Psoas muscle (tissue), 7 donors: ENCODE measurements at regions not wholly inside any gene's neighbourhood (a gene's known extent, or its start where the extent isn't known, plus 50 kb on each side); places are given as distances from the start of the nearest gene placed in this dataset.
"Not testable (repeated sequence)": the region's sequence is repeated elsewhere in the genome, so short reads cannot be mapped to it uniquely, and the experiment has no call there.

Source experiments
- ATAC-seq, 4 donors: fragments of 200-7000 bp; cut with Tn5 transposase; one replicate each; pipeline ENCODE4 v1.9.1; 2020; ENCODE audit warnings: moderate library complexity in 3 of 4, mild to moderate bottlenecking in 2 of 4
- DNase-seq, 2 donors: peaks; one replicate each; pipeline ENCODE4 v3.0.0-alpha.2; 2020
- H3K27ac ChIP-seq: fragments of 200-600 bp; one replicate; pipeline ENCODE4 v1.8.0; 2022
- H3K27me3 ChIP-seq, 3 donors: fragments of 200-600 bp in 1 of 3; one replicate each; pipeline versions ENCODE4 v1.6.1 to v1.8.0; 2013 to 2022; ENCODE audit warnings: low read length in 2 of 3, mild to moderate bottlenecking in 2 of 3, moderate library complexity in 1 of 3; ENCODE audit not compliant: insufficient read depth in 3 of 3
- H3K36me3 ChIP-seq, 2 donors: fragments of 200-600 bp in 1 of 2; one replicate each; pipeline versions ENCODE4 v1.6.1 to v1.8.0; 2013 to 2022; ENCODE audit warnings: low read depth in 1 of 2, mild to moderate bottlenecking in 1 of 2, moderate library complexity in 1 of 2; ENCODE audit not compliant: insufficient read depth in 1 of 2
- H3K4me1 ChIP-seq: fragments of 200-600 bp; one replicate; pipeline ENCODE4 v1.8.0; 2022
- H3K4me3 ChIP-seq: fragments of 200-600 bp; one replicate; pipeline ENCODE4 v1.8.0; 2022; ENCODE audit warnings: mild to moderate bottlenecking
- H3K9me3 ChIP-seq: fragments of 200-600 bp; one replicate; pipeline ENCODE4 v1.8.0; 2022
- WGBS, 3 donors: extraction: QIAGEN DNeasy Blood & Tissue Kit; methylation state at CpG; one replicate each; pipeline versions ENCODE4 v1.1.6 to v1.1.7; 2013; 5-methylcytosine and 5-hydroxymethylcytosine counted together
- intact Hi-C, 2 donors: fragments of 100-400 bp; cut with DNase I; formaldehyde crosslinking; loops; one replicate each; pipeline versions ENCODE4 v1.11.0 to v1.14.2; 2022
- TF ChIP-seq, protein P1 (sequence below): fragments of 200-600 bp; IDR thresholded peaks from one replicate; pipeline ENCODE4 v1.8.0; 2022; ENCODE audit warnings: antibody characterized with exemption
- donor health status: healthy with polysubstance abuse.
- donor health status: DM: no; HTN: no; CAD: no; lungs with moderate emphysema.
- donor health status: Bipolar disorder and iron deficiency.
- donor health status: healthy.
- donor health status: DM: yes; HTN: yes; CAD: no.
- donor health status: DM: no; HTN: no; CAD: no.
- donor health status: DM: yes; HTN: yes; CAD: no.

DNA sequence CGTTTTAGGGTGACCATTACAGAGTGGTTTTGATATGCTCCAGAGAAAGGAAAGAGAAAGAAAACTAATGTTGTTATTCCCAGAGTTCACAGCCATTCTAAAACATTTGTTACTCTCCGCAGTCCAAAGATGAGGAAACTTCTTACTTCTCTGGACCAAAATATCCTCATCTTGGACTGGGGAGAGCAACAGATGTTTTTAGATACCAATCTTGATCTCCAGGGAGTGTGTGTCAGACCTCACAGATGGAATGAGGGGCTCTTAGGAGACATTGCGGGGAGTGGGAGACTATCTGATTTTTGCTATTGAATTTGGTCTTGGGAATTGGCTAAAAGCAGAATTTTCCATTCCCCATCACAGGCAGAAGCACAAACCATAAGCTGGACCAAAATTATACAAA lies 110.8 kb downstream of the TNFAIP3 start:
- Histone ChIP-seq H3K4me1 (no peaks in the 10 kb centered on the region), H3K36me3 (no peaks in the 10 kb centered on the region), H3K9me3 (no peaks in the 10 kb centered on the region), H3K27me3 (peaks cover 0 to 3% (median 1%) of the 10 kb centered on the region in 3 donors), H3K4me3 (no peak overlapping the region), H3K27ac (no peak overlapping the region)
- WGBS, 3 donors = 23 to 40% (median 27%) methylated on average over 3 of the region's 3 CpGs
- intact Hi-C loops = no loop called here
- TF ChIP-seq, protein P1, sequence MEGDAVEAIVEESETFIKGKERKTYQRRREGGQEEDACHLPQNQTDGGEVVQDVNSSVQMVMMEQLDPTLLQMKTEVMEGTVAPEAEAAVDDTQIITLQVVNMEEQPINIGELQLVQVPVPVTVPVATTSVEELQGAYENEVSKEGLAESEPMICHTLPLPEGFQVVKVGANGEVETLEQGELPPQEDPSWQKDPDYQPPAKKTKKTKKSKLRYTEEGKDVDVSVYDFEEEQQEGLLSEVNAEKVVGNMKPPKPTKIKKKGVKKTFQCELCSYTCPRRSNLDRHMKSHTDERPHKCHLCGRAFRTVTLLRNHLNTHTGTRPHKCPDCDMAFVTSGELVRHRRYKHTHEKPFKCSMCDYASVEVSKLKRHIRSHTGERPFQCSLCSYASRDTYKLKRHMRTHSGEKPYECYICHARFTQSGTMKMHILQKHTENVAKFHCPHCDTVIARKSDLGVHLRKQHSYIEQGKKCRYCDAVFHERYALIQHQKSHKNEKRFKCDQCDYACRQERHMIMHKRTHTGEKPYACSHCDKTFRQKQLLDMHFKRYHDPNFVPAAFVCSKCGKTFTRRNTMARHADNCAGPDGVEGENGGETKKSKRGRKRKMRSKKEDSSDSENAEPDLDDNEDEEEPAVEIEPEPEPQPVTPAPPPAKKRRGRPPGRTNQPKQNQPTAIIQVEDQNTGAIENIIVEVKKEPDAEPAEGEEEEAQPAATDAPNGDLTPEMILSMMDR = no peak
- DNase-seq = no peak
- ATAC-seq = no peak

DNA sequence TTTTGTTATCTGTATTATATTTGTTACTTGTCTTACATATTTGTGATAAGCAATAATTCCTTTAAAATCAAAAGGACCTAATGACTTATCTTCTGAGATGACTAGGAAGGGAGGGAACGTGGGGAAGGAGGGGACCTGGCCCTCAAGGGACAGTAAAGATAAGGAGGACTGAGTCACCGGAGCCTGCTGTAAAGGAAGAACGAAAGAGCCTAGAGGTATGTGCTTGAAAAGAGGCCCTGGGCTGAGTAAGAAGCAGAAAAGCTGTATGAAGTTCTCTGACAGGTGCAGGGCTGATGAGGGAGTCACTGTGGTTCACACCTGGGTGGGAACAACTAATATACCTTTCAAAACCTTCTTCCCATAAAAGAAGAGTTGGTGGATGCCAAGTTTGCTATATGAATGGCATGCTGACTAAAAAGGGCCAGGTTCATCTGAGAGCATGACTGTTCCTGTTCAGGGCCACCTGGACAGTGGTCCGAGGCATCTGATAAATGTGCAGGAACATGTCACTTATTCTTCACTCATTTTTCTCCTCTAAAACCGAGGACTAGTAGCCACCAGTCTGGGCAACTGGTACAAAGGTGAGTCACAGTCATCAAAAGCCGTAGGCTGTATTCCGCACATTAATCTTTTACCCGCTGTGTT lies 111.3 kb downstream of the TNFAIP3 start:
- H3K36me3 ChIP-seq = no peaks in the 10 kb centered on the region
- ATAC-seq (no peak), DNase-seq (no peak)
- no peak overlapping the region for H3K27ac ChIP-seq
- H3K9me3 ChIP-seq = no peaks in the 10 kb centered on the region
- peaks cover 0 to 3% (median 1%) of the 10 kb centered on the region in 3 donors for H3K27me3 ChIP-seq
- 74 to 79% (median 75%) methylated on average over 8 of the region's 8 CpGs for WGBS, 3 donors
- H3K4me1 ChIP-seq = no peaks in the 10 kb centered on the region
- intact Hi-C loops = no loop called here
- H3K4me3 ChIP-seq = no peak overlapping the region
- TF ChIP-seq, protein P1 = no peak

DNA sequence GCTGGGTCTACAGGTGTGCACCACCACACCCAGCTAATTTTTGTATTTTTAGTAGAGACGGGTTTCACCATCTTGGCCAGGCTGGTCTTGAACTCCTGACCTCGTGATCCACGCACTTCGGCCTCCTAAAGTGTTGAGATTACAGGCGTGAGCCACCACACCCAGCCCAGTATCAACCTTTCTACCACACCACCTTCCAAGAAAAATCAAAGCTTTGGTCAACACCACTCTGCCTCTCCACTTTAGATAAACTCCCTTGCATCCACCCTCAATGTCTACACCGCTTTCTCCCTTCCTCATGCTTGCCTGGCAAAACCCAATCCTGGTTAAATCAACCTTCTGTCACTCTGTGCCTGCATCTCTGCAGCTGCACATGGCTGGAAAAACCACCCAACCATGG lies 112.2 kb downstream of the TNFAIP3 start:
- H3K27ac ChIP-seq, H3K4me1 ChIP-seq, H3K9me3 ChIP-seq, intact Hi-C loops, DNase-seq, ATAC-seq, H3K36me3 ChIP-seq, H3K4me3 ChIP-seq, H3K27me3 ChIP-seq: not testable (repeated sequence)
- WGBS, 3 donors = 92 to 94% (median 93%) methylated on average over 6 of the region's 6 CpGs

DNA sequence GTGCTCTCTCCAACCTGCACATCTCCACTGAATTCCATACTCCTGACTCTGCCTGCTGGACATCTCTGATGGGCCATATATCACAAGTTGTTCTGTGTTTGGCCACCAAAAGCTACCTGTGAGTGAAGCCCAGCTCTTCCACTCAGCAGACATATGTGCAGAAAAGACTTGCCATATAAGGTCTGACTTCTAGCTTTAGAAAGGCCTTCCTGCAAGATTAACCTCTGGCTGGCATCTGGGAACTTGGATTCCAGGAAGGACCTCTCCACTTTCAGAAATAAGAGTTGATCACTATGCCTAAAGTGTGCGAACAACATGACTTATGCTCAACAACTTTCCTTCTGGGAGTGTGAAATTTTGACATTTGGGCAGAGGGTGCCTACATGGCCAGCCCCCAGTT lies 113.7 kb downstream of the TNFAIP3 start:
- TF ChIP-seq, protein P1 = no peak
- intact Hi-C loops = no loop called here
- WGBS, 3 donors = 67 to 92% (median 71%) methylated on average over 1 of the region's 1 CpG
- no peaks in the 10 kb centered on the region for H3K4me1 ChIP-seq
- H3K27me3 ChIP-seq = peaks cover 0 to 3% (median 1%) of the 10 kb centered on the region in 3 donors
- ATAC-seq (no peak), DNase-seq (no peak)
- no peaks in the 10 kb centered on the region for H3K36me3 ChIP-seq
- H3K4me3 ChIP-seq = no peak overlapping the region
- H3K27ac ChIP-seq = no peak overlapping the region
- no peaks in the 10 kb centered on the region for H3K9me3 ChIP-seq

DNA sequence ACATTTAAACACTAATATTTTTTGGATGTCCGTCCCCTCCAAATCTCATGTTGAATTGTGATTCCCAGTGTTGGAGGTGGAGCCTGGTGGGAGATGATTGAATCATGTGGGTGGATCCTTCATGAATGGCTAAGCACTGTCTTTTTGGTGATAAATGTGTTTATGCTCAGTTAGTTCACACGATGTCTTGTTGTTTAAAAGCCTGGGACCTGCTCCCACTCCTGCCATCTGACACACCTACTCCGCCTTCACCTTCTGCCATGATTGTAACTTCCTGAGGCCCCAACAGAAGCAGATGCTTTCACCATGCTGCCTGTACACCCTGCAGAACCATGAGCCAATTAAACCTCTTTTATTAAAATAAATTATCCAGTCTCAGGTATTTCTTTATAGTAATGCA lies 114.7 kb downstream of the TNFAIP3 start:
- TF ChIP-seq, protein P1 = no peak
- intact Hi-C loops = no loop called here

More for the DNA sequence above, 114.7 kb downstream of the TNFAIP3 start:
- Histone ChIP-seq H3K4me3 (no peak overlapping the region), H3K9me3 (no peaks in the 10 kb centered on the region), H3K27ac (no peak overlapping the region), H3K4me1 (no peaks in the 10 kb centered on the region), H3K27me3 (peaks cover 0 to 3% (median 1%) of the 10 kb centered on the region in 3 donors), H3K36me3 (no peaks in the 10 kb centered on the region)
- WGBS, 3 donors = 74 to 76% (median 76%) methylated on average over 3 of the region's 3 CpGs
- DNase-seq (no peak), ATAC-seq (no peak)
